Kidney capillary endothelial cell (primary cell): ENCODE measurements at regions not wholly inside any gene's neighbourhood (a gene's known extent, or its start where the extent isn't known, plus 50 kb on each side); places are given as distances from the start of the nearest gene placed in this dataset.

Source experiments
- DNase-seq: peaks from one replicate; pipeline ENCODE4 v3.0.0-alpha.2; 2018; ENCODE audit warnings: low spot score

GRCh38 chr1:29667951-29668350 is 431.6 kb downstream of the PTPRU start:
- no peak for DNase-seq

DNA sequence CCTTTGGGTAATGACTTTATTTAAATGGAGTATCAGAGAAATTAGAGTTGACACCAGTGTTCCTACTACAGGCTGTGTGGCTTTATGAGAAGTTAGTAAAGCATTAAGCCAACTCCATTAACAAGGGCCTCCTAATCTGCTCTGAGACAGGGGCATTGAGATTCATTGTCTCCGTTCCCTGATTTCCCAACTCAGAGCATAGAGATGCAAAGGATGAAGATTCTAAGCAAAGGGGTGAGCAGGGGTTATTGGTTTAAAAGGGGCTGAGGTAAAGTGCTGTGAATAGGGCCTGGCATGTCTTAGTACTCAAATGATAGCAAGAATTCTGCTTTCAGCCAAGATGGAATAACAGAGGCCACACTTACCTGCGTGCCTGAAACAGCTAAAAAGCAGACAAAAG is 428.4 kb downstream of the PTPRU start:
- no peak for DNase-seq

GRCh38 chr1:29658688-29659087 is 422.4 kb downstream of the PTPRU start:
- no peak for DNase-seq

DNA sequence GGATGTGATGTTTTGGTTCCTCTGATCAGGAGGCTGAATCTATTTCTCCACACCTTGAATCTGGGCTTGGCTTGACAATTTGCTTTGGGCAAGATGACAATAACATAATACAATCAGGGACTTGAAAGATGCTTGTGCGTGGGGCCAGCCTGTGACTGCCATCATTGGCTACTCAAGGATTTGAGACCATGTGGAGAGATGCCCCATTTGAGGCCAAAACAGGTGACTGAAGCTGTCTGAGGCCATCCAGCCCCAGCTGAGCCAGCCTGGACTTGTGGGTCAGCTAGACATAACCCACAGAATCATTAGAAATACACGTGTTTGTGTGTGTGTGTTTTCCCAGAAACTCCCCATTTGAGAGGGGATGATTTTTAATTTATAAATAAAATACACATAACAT is 421.5 kb downstream of the PTPRU start:
- no peak for DNase-seq

- DNase-seq = no peak
These were observed 419.9 kb downstream of the PTPRU start for GRCh38 chr1:29655945-29656850.

DNA sequence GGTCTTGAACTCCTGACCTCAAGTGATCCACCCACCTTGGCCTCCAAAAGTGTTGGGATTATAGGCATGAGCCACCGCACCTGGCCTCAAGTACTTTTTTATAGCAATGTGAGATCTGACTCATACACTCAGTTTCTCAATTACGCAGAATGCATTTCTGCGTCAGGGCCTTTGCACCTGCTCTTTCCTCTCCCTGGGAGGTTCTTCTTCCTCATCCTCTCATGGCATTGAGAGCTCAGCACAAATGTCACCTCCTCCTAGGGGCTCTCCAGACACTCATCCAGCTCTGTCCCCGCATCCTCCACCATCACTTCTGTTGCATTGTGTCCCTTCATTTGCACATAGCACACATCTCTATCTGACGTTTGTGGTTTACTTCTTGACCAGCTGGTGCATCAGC is 418.8 kb downstream of the PTPRU start:
- DNase-seq = no peak

GRCh38 chr1:29653886-29654450 is 417.6 kb downstream of the PTPRU start:
- no peak for DNase-seq

GRCh38 chr1:29653034-29653810 is 416.9 kb downstream of the PTPRU start:
- DNase-seq = no peak

- DNase-seq = no peak
These were observed 415.7 kb downstream of the PTPRU start for GRCh38 chr1:29651684-29652665.

DNA sequence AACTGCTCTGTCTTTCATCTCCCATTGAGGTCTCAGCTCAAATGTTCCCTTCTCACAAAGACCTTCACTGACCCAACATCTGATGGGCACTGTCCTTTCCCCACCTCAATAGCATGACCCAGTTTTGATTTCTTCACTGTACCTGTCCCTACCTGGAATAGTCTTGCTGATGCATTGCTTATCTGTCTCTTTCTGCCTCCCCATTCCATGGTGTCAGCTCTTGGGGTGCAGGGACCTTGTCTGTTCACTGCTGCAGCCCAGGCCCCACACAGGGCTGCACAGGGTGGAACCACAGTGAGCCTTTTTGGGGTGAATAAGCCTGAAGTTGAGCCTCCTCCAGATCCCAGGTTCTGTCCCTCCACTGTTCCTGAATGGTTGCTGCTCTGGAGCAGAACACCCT is 414.9 kb downstream of the PTPRU start:
- DNase-seq = no peak

- DNase-seq = no peak
These were observed 414.2 kb downstream of the PTPRU start for GRCh38 chr1:29650476-29650875.

- no peak for DNase-seq
These were observed 413.7 kb downstream of the PTPRU start for GRCh38 chr1:29650041-29650400.

GRCh38 chr1:29649189-29650040 is 413.1 kb downstream of the PTPRU start:
- DNase-seq = no peak

DNA sequence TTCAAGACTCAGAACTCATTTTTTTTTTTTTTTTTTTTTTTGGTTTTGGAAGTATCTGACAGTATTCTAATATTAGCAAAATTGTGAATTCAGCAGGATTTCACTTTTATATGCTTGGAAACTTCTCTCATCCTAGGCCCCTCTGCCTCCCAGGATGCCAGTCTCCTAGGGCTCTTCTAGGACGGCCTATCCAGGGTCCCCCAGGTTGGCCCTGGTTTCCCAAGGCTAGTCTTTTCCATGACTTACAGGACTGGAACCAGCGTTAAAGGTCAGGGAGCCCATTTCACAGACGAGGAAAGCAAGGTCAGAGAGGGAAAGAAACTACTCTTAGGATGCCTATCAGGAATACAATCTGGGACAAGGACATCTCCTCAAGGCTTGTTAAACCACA is 412.5 kb downstream of the PTPRU start:
- no peak for DNase-seq

- no peak for DNase-seq
These were observed 411.7 kb downstream of the PTPRU start for GRCh38 chr1:29648026-29648425.

DNA sequence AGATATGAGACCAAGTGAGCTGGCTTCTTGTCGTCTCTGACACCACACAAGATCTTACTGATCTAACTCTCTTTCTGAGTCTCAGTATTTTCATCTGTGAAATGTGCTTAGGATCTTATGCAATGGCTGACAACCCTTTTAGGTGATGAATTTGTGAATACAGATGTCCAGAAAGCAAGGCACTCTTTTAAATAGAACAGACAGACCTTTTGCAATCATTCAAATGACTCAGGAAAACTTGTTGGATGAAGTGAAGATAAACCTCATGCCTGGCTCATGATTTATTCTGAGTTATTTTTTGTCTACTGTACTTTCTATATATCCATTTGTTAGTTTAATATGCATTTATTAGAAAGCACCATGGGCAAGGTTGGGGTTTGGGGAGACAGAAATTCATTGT is 411.3 kb downstream of the PTPRU start:
- no peak for DNase-seq

- DNase-seq = no peak
These were observed 409.9 kb downstream of the PTPRU start for GRCh38 chr1:29646161-29646775.

DNA sequence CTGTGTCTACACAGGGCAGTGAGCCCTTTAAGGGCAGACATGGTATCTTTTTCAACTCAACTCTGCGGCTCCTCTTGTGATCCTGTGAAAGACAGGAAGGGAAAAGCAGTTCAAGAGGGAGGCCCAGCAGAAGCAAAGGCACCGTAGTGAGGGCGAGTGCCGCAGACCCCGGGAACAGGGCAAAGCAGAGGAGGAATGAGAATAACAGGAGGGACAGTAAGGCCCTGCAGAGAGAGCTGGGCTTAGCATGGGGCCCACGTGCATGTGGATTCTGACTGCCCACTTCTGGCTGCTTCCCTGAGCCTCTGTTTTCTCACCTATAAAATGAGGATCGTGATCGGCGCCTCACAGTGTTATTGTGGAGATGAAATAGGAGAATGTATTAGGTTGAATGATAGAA is 409.3 kb downstream of the PTPRU start:
- DNase-seq = no peak

GRCh38 chr1:29644812-29645211 is 408.5 kb downstream of the PTPRU start:
- DNase-seq = no peak

GRCh38 chr1:29643838-29644440 is 407.6 kb downstream of the PTPRU start:
- DNase-seq = no peak
